Liver (tissue), 8 donors: ENCODE measurements at regions not wholly inside any gene's neighbourhood (a gene's known extent, or its start where the extent isn't known, plus 50 kb on each side); places are given as distances from the start of the nearest gene placed in this dataset.

Experiments
- DNase-seq: peaks from one replicate; pipeline ENCODE4 v3.0.0-alpha.2; 2017; ENCODE audit warnings: low spot score
- H3K27ac ChIP-seq, 2 donors: one replicate each; pipeline ENCODE4 v1.7.0; 2013; ENCODE audit warnings: inconsistent platforms in 2 of 2, low read length in 2 of 2, control low read depth in 1 of 2, low read depth in 1 of 2, mild to moderate bottlenecking in 1 of 2
- H3K27me3 ChIP-seq, 4 donors: one replicate each; pipeline versions ENCODE4 v1.6.1 to v1.7.0; 2013; ENCODE audit warnings: low read length in 3 of 4, inconsistent platforms in 1 of 4, mild to moderate bottlenecking in 1 of 4, moderate library complexity in 1 of 4; ENCODE audit not compliant: control insufficient read depth in 4 of 4, insufficient read depth in 4 of 4
- H3K36me3 ChIP-seq, 4 donors: one replicate each; pipeline versions ENCODE4 v1.6.1 to v1.7.0; 2013; ENCODE audit warnings: low read length in 3 of 4, mild to moderate bottlenecking in 3 of 4, low read depth in 1 of 4, moderate library complexity in 1 of 4; ENCODE audit not compliant: control insufficient read depth in 4 of 4, insufficient read depth in 3 of 4
- H3K4me1 ChIP-seq, 4 donors: one replicate each; pipeline versions ENCODE4 v1.6.1 to v1.7.0; 2013; ENCODE audit warnings: low read length in 3 of 4, mild to moderate bottlenecking in 3 of 4, moderate library complexity in 1 of 4; ENCODE audit not compliant: control insufficient read depth in 4 of 4, insufficient read depth in 4 of 4
- H3K4me3 ChIP-seq, 3 donors: one replicate each; pipeline versions ENCODE4 v1.6.1 to v1.7.0; 2013; ENCODE audit warnings: low read length in 3 of 3, control low read depth in 1 of 3, low read depth in 1 of 3, mild to moderate bottlenecking in 1 of 3
- H3K9ac ChIP-seq, 2 donors: one replicate each; pipeline ENCODE4 v1.7.0; 2013; ENCODE audit warnings: low read length in 2 of 2, mild to moderate bottlenecking in 2 of 2, moderate library complexity in 2 of 2, control low read depth in 1 of 2, low read depth in 1 of 2
- H3K9me3 ChIP-seq, 4 donors: one replicate each; pipeline versions ENCODE4 v1.6.1 to v1.7.0; 2013; ENCODE audit warnings: low read length in 3 of 4; ENCODE audit not compliant: control insufficient read depth in 4 of 4
- ATF3 ChIP-seq: IDR thresholded peaks from 2 replicates; pipeline ENCODE4 v1.6.1; 2016; ENCODE audit warnings: antibody characterized with exemption
- CTCF ChIP-seq: fragments of 150-350 bp; IDR thresholded peaks from 2 replicates; pipeline ENCODE4 v1.5.1; 2017; ENCODE audit warnings: improper control_type of control experiment, low read depth, low read length; ENCODE audit not compliant: missing input control
- FOXA1 ChIP-seq: IDR thresholded peaks from 2 replicates; pipeline ENCODE4 v1.6.1; 2016; ENCODE audit warnings: antibody characterized with exemption
- FOXA2 ChIP-seq: IDR thresholded peaks from 2 replicates; pipeline ENCODE4 v1.6.1; 2016; ENCODE audit warnings: antibody characterized with exemption
- GABPA ChIP-seq, 2 donors: IDR thresholded peaks in 1 of 2; conservative IDR thresholded peaks in 1 of 2; 2 replicates each; pipeline ENCODE4 v1.6.1; 2016; ENCODE audit warnings: antibody characterized with exemption in 2 of 2, mild to moderate bottlenecking in 1 of 2, moderate library complexity in 1 of 2
- HNF4A ChIP-seq, 2 donors: conservative IDR thresholded peaks; 2 replicates each; pipeline ENCODE4 v1.6.1; 2016; ENCODE audit warnings: antibody characterized with exemption in 2 of 2, mild to moderate bottlenecking in 2 of 2
- JUND ChIP-seq, 2 donors: IDR thresholded peaks; 2 replicates each; pipeline ENCODE4 v1.6.1; 2016; ENCODE audit warnings: antibody characterized with exemption in 2 of 2
- MAX ChIP-seq: IDR thresholded peaks from 2 replicates; pipeline ENCODE4 v1.6.1; 2016; ENCODE audit warnings: antibody characterized with exemption
- NR2F2 ChIP-seq: IDR thresholded peaks from 2 replicates; pipeline ENCODE4 v1.6.1; 2016; ENCODE audit warnings: antibody characterized with exemption
- RAD21 ChIP-seq, 2 donors: IDR thresholded peaks; 2 replicates each; pipeline ENCODE4 v1.6.1; 2016; ENCODE audit warnings: antibody characterized with exemption in 2 of 2, mild to moderate bottlenecking in 2 of 2
- REST ChIP-seq: IDR thresholded peaks from 2 replicates; pipeline ENCODE4 v1.6.1; 2016; ENCODE audit warnings: antibody characterized with exemption, mild to moderate bottlenecking
- RXRA ChIP-seq, 2 donors: IDR thresholded peaks; 2 replicates each; pipeline ENCODE4 v1.6.1; 2017 to 2018; ENCODE audit warnings: antibody characterized with exemption in 2 of 2, mild to moderate bottlenecking in 1 of 2
- SP1 ChIP-seq: IDR thresholded peaks from 2 replicates; pipeline ENCODE4 v1.6.1; 2018; ENCODE audit warnings: antibody characterized with exemption, mild to moderate bottlenecking
- TAF1 ChIP-seq: conservative IDR thresholded peaks from 2 replicates; pipeline ENCODE4 v1.6.1; 2016; ENCODE audit warnings: antibody characterized with exemption, mild to moderate bottlenecking
- ZBTB33 ChIP-seq: IDR thresholded peaks from 2 replicates; pipeline ENCODE4 v1.6.1; 2016; ENCODE audit warnings: antibody characterized with exemption
- WGBS: extraction: QIAGEN DNeasy Blood & Tissue Kit; methylation state at CpG from one replicate; pipeline ENCODE4 v1.1.7; 2013; 5-methylcytosine and 5-hydroxymethylcytosine counted together
- donor health status: healthy.
- donor health status: healthy.
- donor health status: healthy.
- donor health status: healthy.
- donor health status: healthy.

GRCh38 chr5:54602475-54602874, 84.9 kb downstream of the SNX18 start:
- no peak overlapping the region for H3K27ac ChIP-seq
- no peak for TF ChIP-seq MAX
- TF ChIP-seq RXRA (IDR thresholded peaks at IDR 0.05): no peak
- TF ChIP-seq CTCF: no peak
- TF ChIP-seq FOXA2: no peak
- TF ChIP-seq TAF1: no peak
- no peak for TF ChIP-seq HNF4A (conservative IDR thresholded peaks at IDR 0.05)
- TF ChIP-seq ATF3: no peak
- TF ChIP-seq REST: no peak
- no peak for TF ChIP-seq RAD21 (IDR thresholded peaks at IDR 0.05)
- TF ChIP-seq GABPA (IDR thresholded peaks at IDR 0.05 in 1 of 2, conservative IDR thresholded peaks at IDR 0.05 in 1 of 2): no peak
- TF ChIP-seq JUND (IDR thresholded peaks at IDR 0.05): no peak
- no peak for TF ChIP-seq SP1
- no peak for TF ChIP-seq FOXA1

GRCh38 chr5:54601411-54602230, 84.1 kb downstream of the SNX18 start:
- Histone ChIP-seq H3K4me1 (no peaks in the 10 kb centered on the region), H3K9me3 (peaks cover 0 to 4% (median 0%) of the 10 kb centered on the region in 4 donors), H3K36me3 (no peaks in the 10 kb centered on the region), H3K9ac (no peak overlapping the region), H3K27me3 (no peaks in the 10 kb centered on the region), H3K4me3 (no peak overlapping the region), H3K27ac (no peak overlapping the region)
- DNase-seq: no peak
- WGBS: 77% methylated on average over 8 of the region's 8 CpGs
- TF ChIP-seq JUND (IDR thresholded peaks at IDR 0.05): no peak
- no peak for TF ChIP-seq CTCF
- TF ChIP-seq FOXA2: no peak
- TF ChIP-seq ATF3: no peak
- no peak for TF ChIP-seq REST
- TF ChIP-seq ZBTB33: no peak
- no peak for TF ChIP-seq RXRA (IDR thresholded peaks at IDR 0.05)
- TF ChIP-seq NR2F2: no peak
- TF ChIP-seq MAX: no peak
- TF ChIP-seq GABPA (IDR thresholded peaks at IDR 0.05 in 1 of 2, conservative IDR thresholded peaks at IDR 0.05 in 1 of 2): no peak

More at GRCh38 chr5:54602475-54602874, 84.9 kb downstream of the SNX18 start:
- Histone ChIP-seq H3K4me3 (no peak overlapping the region), H3K4me1 (no peaks in the 10 kb centered on the region), H3K9me3 (peaks cover 0 to under 1% (median 0%) of the 10 kb centered on the region in 4 donors), H3K9ac (no peak overlapping the region), H3K27me3 (no peaks in the 10 kb centered on the region), H3K36me3 (no peaks in the 10 kb centered on the region)
- 93% methylated on average over 7 of the region's 7 CpGs for WGBS
- DNase-seq: no peak
